Neural cell (in vitro differentiated cells): ENCODE measurements at regions not wholly inside any gene's neighbourhood (a gene's known extent, or its start where the extent isn't known, plus 50 kb on each side); places are given as distances from the start of the nearest gene placed in this dataset.

Experiments
- H2AFZ ChIP-seq: fragments of 200-600, 300-800 bp; sonication (generic), shearing (Covaris generic); 2 replicates; pipeline ENCODE4 v1.6.0; 2014; ENCODE audit warnings: low read depth, mild to moderate bottlenecking, antibody characterized with exemption, low read length, moderate library complexity
- H3F3A ChIP-seq: fragments of 200-600 bp; shearing (Covaris generic); 2 replicates; pipeline ENCODE4 v1.6.1; 2016; ENCODE audit warnings: mild to moderate bottlenecking, moderate library complexity, mixed read lengths, antibody characterized with exemption, low read length; ENCODE audit not compliant: insufficient read depth, poor library complexity, severe bottlenecking
- H3K27ac ChIP-seq: fragments of 200-600, 300-800 bp; sonication (generic), shearing (Covaris generic); 2 replicates; pipeline ENCODE4 v1.5.1; 2014; ENCODE audit warnings: mild to moderate bottlenecking, low read length, moderate library complexity
- H3K27me3 ChIP-seq: fragments of 300-800, 200-600 bp; sonication (generic), shearing (Covaris generic); 2 replicates; pipeline ENCODE4 v1.6.0; 2014; ENCODE audit warnings: mild to moderate bottlenecking, low read depth, low read length, moderate library complexity; ENCODE audit not compliant: insufficient read depth
- H3K36me3 ChIP-seq: fragments of 300-800, 200-600 bp; sonication (generic), shearing (Covaris generic); 2 replicates; pipeline ENCODE4 v1.5.1; 2014; ENCODE audit warnings: mild to moderate bottlenecking, antibody characterized with exemption, low read length, moderate library complexity; ENCODE audit not compliant: insufficient read depth
- H3K4me2 ChIP-seq: fragments of 300-800, 200-600 bp; sonication (generic), shearing (Covaris generic); 2 replicates; pipeline ENCODE4 v1.6.0; 2014; ENCODE audit warnings: mild to moderate bottlenecking, low read length
- H3K4me3 ChIP-seq: fragments of 300-800, 200-600 bp; sonication (generic), shearing (Covaris generic); 2 replicates; pipeline ENCODE4 v1.5.1; 2014; ENCODE audit warnings: mild to moderate bottlenecking, low read length, moderate library complexity
- H3K79me2 ChIP-seq: fragments of 200-600 bp; shearing (Covaris generic); replicated peaks from 2 replicates; pipeline ENCODE4 v1.6.0; 2014; ENCODE audit warnings: mild to moderate bottlenecking, low read length, moderate library complexity; ENCODE audit not compliant: insufficient read depth
- H3K9ac ChIP-seq: fragments of 300-800, 200-600 bp; sonication (generic), shearing (Covaris generic); 2 replicates; pipeline ENCODE4 v1.6.1; 2016; ENCODE audit warnings: mild to moderate bottlenecking, low read length, mixed read lengths
- H3K9me2 ChIP-seq: fragments of 200-600 bp; shearing (Covaris generic); 2 replicates; pipeline ENCODE4 v1.6.1; 2016; ENCODE audit warnings: mild to moderate bottlenecking, low read length, mixed read lengths; ENCODE audit not compliant: insufficient read depth
- H3K9me3 ChIP-seq: fragments of 200-600, 300-800 bp; sonication (generic), shearing (Covaris generic); 2 replicates; pipeline ENCODE4 v1.6.1; 2016; ENCODE audit warnings: mild to moderate bottlenecking, mixed run types, low read length, moderate library complexity, mixed read lengths
- H4K20me1 ChIP-seq: fragments of 200-600 bp; shearing (Covaris generic); 2 replicates; pipeline ENCODE4 v1.6.1; 2016; ENCODE audit warnings: mild to moderate bottlenecking, mixed run types; ENCODE audit not compliant: insufficient read depth
- EP300 ChIP-seq: fragments of 450-650 bp; conservative IDR thresholded peaks from 2 replicates; pipeline ENCODE4 v1.6.1; 2014; ENCODE audit warnings: antibody characterized with exemption, mild to moderate bottlenecking, moderate library complexity; ENCODE audit not compliant: poor library complexity, severe bottlenecking
- EZH2 ChIP-seq: fragments of 200-600, 300-800 bp; shearing (Covaris generic), sonication (generic); IDR thresholded peaks from 2 replicates; pipeline ENCODE4 v1.6.1; 2014; ENCODE audit warnings: antibody characterized with exemption, low read length, borderline replicate concordance, mild to moderate bottlenecking; ENCODE audit not compliant: insufficient read depth, poor library complexity, severe bottlenecking
- MXI1 ChIP-seq: fragments of 450-650 bp; conservative IDR thresholded peaks from 2 replicates; pipeline ENCODE4 v1.6.1; 2014; ENCODE audit warnings: antibody characterized with exemption, mild to moderate bottlenecking; ENCODE audit not compliant: poor library complexity, severe bottlenecking
- POLR2AphosphoS5 ChIP-seq: IDR thresholded peaks from 2 replicates; pipeline ENCODE4 v1.6.1; 2012
- RAD21 ChIP-seq: fragments of 450-650 bp; conservative IDR thresholded peaks from 2 replicates; pipeline ENCODE4 v1.6.1; 2014; ENCODE audit warnings: antibody characterized with exemption, mild to moderate bottlenecking, moderate library complexity
- SMC3 ChIP-seq: fragments of 450-650 bp; conservative IDR thresholded peaks from 2 replicates; pipeline ENCODE4 v1.6.1; 2014; ENCODE audit warnings: antibody characterized with exemption, mild to moderate bottlenecking, moderate library complexity; ENCODE audit not compliant: poor library complexity
- TAF1 ChIP-seq: IDR thresholded peaks from 2 replicates; pipeline ENCODE4 v1.6.1; 2012; ENCODE audit warnings: low read depth
- TF ChIP-seq, protein P1 (sequence below): fragments of 450-650 bp; IDR thresholded peaks from 2 replicates; pipeline ENCODE4 v1.5.1; 2014; ENCODE audit warnings: antibody characterized with exemption, mild to moderate bottlenecking, moderate library complexity; ENCODE audit not compliant: poor library complexity, severe bottlenecking
- TF ChIP-seq, protein P2 (sequence below): IDR thresholded peaks from 2 replicates; pipeline ENCODE4 v1.6.1; 2012; ENCODE audit warnings: borderline replicate concordance

DNA sequence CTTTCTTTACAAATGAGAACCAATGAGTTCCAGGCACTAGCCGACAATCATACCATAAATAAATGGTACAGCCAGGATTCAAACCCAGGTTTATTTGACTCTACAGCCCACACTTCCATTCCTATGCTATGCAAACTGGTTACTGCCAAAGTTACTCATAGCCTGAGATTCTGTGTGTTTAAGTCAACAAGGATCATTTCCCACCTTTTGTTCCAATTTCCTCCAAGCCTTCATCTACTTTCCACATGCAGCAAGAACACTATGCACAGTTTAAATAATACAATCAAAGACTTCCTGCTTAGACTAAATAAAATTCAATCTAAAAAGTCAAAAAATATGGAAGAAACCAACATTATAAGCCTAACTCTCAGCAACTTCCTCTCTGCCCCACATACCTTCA, 59.2 kb upstream of the KLF12 start:
- H3K9ac ChIP-seq: no peak overlapping the region
- no peak overlapping the region for H2AFZ ChIP-seq
- H3K4me2 ChIP-seq: no peak overlapping the region
- no peaks in the 10 kb centered on the region for H3K36me3 ChIP-seq
- no peak overlapping the region for H3K4me3 ChIP-seq
- no peaks in the 10 kb centered on the region for H3K27me3 ChIP-seq
- no peaks in the 10 kb centered on the region for H3K79me2 ChIP-seq
- TF ChIP-seq, protein P1, sequence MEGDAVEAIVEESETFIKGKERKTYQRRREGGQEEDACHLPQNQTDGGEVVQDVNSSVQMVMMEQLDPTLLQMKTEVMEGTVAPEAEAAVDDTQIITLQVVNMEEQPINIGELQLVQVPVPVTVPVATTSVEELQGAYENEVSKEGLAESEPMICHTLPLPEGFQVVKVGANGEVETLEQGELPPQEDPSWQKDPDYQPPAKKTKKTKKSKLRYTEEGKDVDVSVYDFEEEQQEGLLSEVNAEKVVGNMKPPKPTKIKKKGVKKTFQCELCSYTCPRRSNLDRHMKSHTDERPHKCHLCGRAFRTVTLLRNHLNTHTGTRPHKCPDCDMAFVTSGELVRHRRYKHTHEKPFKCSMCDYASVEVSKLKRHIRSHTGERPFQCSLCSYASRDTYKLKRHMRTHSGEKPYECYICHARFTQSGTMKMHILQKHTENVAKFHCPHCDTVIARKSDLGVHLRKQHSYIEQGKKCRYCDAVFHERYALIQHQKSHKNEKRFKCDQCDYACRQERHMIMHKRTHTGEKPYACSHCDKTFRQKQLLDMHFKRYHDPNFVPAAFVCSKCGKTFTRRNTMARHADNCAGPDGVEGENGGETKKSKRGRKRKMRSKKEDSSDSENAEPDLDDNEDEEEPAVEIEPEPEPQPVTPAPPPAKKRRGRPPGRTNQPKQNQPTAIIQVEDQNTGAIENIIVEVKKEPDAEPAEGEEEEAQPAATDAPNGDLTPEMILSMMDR: no peak
- no peak for TF ChIP-seq SMC3
- TF ChIP-seq, protein P2, sequence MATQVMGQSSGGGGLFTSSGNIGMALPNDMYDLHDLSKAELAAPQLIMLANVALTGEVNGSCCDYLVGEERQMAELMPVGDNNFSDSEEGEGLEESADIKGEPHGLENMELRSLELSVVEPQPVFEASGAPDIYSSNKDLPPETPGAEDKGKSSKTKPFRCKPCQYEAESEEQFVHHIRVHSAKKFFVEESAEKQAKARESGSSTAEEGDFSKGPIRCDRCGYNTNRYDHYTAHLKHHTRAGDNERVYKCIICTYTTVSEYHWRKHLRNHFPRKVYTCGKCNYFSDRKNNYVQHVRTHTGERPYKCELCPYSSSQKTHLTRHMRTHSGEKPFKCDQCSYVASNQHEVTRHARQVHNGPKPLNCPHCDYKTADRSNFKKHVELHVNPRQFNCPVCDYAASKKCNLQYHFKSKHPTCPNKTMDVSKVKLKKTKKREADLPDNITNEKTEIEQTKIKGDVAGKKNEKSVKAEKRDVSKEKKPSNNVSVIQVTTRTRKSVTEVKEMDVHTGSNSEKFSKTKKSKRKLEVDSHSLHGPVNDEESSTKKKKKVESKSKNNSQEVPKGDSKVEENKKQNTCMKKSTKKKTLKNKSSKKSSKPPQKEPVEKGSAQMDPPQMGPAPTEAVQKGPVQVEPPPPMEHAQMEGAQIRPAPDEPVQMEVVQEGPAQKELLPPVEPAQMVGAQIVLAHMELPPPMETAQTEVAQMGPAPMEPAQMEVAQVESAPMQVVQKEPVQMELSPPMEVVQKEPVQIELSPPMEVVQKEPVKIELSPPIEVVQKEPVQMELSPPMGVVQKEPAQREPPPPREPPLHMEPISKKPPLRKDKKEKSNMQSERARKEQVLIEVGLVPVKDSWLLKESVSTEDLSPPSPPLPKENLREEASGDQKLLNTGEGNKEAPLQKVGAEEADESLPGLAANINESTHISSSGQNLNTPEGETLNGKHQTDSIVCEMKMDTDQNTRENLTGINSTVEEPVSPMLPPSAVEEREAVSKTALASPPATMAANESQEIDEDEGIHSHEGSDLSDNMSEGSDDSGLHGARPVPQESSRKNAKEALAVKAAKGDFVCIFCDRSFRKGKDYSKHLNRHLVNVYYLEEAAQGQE: no peak
- no peak for TF ChIP-seq EP300
- no peak for TF ChIP-seq RAD21
- TF ChIP-seq MXI1: no peak
- no peak for TF ChIP-seq TAF1
- TF ChIP-seq POLR2AphosphoS5: no peak
- TF ChIP-seq EZH2: no peak
- no peaks in the 10 kb centered on the region for H4K20me1 ChIP-seq
- no peaks in the 10 kb centered on the region for H3K9me2 ChIP-seq
- H3K27ac ChIP-seq: no peak overlapping the region
- H3K9me3 ChIP-seq: no peaks in the 10 kb centered on the region
- H3F3A ChIP-seq: no peaks in the 10 kb centered on the region

DNA sequence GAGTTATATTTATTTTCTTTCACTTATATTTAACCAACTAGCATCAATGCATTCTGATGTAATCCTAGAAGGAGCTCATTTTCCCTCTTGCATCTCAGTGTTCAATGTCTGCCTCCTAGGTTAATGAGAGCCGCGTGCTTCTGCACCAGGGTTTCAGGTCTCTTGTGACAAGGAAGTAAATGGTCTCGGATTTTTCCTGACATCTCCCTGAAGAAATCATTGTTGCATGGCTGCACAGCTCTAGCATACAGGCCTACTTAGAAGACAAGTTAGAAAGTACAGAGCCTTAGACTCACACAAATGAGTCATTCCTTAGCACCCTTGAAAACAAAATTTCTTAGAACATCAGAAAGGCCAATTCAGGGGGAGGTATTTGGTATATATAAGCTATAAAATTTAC, 57.2 kb upstream of the KLF12 start:
- no peak overlapping the region for H2AFZ ChIP-seq
- no peaks in the 10 kb centered on the region for H3K9me3 ChIP-seq
- peak overlapping the region; percentile 17 for H3K9ac ChIP-seq

More for the DNA sequence above, 57.2 kb upstream of the KLF12 start:
- Histone ChIP-seq H4K20me1 (no peaks in the 10 kb centered on the region), H3K4me3 (no peak overlapping the region), H3K36me3 (no peaks in the 10 kb centered on the region), H3K4me2 (peak overlapping the region; percentile 22), H3K79me2 (no peaks in the 10 kb centered on the region), H3K27me3 (no peaks in the 10 kb centered on the region), H3K9me2 (no peaks in the 10 kb centered on the region), H3K27ac (peak overlapping the region; percentile 77), H3F3A (no peaks in the 10 kb centered on the region)
- TF ChIP-seq TAF1: no peak
- TF ChIP-seq, protein P1: no peak
- no peak for TF ChIP-seq RAD21
- TF ChIP-seq SMC3: no peak
- no peak for TF ChIP-seq EZH2
- peak; percentile 66 for TF ChIP-seq POLR2AphosphoS5
- peak; percentile 3 for TF ChIP-seq MXI1
- peak; percentile 60 for TF ChIP-seq EP300
- TF ChIP-seq, protein P2: peak; percentile 82
